CD14-positive monocyte (primary cell): ENCODE measurements at regions not wholly inside any gene's neighbourhood (a gene's known extent, or its start where the extent isn't known, plus 50 kb on each side); places are given as distances from the start of the nearest gene placed in this dataset.

ENCODE experiments used
- DNase-seq, 3 donors: peaks; one replicate each; pipeline ENCODE4 v3.0.0-alpha.2; 2011 to 2022
- H2AFZ ChIP-seq: 2 replicates; pipeline ENCODE4 v1.6.0; 2012; ENCODE audit warnings: mild to moderate bottlenecking, low read depth, low read length, inconsistent platforms; ENCODE audit not compliant: insufficient read depth, poor library complexity, severe bottlenecking
- H3K27ac ChIP-seq, 2 donors: 1 replicate in 1 of 2; 2 replicates in 1 of 2; pipeline ENCODE4 v1.5.1; 2012 to 2013; ENCODE audit warnings: low read length in 2 of 2, control low read depth in 1 of 2, inconsistent platforms in 1 of 2, low read depth in 1 of 2, mild to moderate bottlenecking in 1 of 2
- H3K27me3 ChIP-seq, 2 donors: one replicate each; pipeline versions ENCODE4 v1.6.0 to v1.6.1; 2011 to 2013; ENCODE audit warnings: low read length in 2 of 2; ENCODE audit not compliant: control insufficient read depth in 2 of 2, insufficient read depth in 2 of 2
- H3K36me3 ChIP-seq, 2 donors: replicated peaks in 1 of 2; 1 replicate in 1 of 2; 2 replicates in 1 of 2; pipeline versions ENCODE4 v1.5.1 to v1.6.1; 2012 to 2013; ENCODE audit warnings: low read length in 2 of 2, control low read depth in 1 of 2, inconsistent platforms in 1 of 2, mild to moderate bottlenecking in 1 of 2; ENCODE audit not compliant: insufficient read depth in 2 of 2, control insufficient read depth in 1 of 2
- H3K4me1 ChIP-seq, 2 donors: 1 replicate in 1 of 2; 2 replicates in 1 of 2; pipeline versions ENCODE4 v1.5.1 to v1.6.1; 2012 to 2013; ENCODE audit warnings: low read length in 2 of 2, control low read depth in 1 of 2, inconsistent platforms in 1 of 2, mild to moderate bottlenecking in 1 of 2, moderate library complexity in 1 of 2; ENCODE audit not compliant: insufficient read depth in 2 of 2, control insufficient read depth in 1 of 2
- H3K4me2 ChIP-seq: replicated peaks from 2 replicates; pipeline ENCODE3; 2012; ENCODE audit warnings: low read length, moderate library complexity, mild to moderate bottlenecking; ENCODE audit not compliant: poor library complexity, severe bottlenecking; ENCODE audit errors: extremely low read depth
- H3K4me3 ChIP-seq, 3 experiments: fragments of 200-600 bp in 1 of 3; sonication (generic) in 1 of 3; replicated peaks in 1 of 3; 1 replicate in 2 of 3; 2 replicates in 1 of 3; pipeline ENCODE4 v1.5.1; 2011 to 2013; ENCODE audit warnings: low read length in 3 of 3, mild to moderate bottlenecking in 3 of 3, control low read depth in 2 of 3, low read depth in 2 of 3, inconsistent platforms in 1 of 3, moderate library complexity in 1 of 3
- H3K79me2 ChIP-seq: 2 replicates; pipeline ENCODE4 v1.6.0; 2012; ENCODE audit warnings: mild to moderate bottlenecking, control low read depth, inconsistent platforms, low read length, moderate library complexity; ENCODE audit not compliant: insufficient read depth
- H3K9ac ChIP-seq: 2 replicates; pipeline ENCODE4 v1.6.0; 2017; ENCODE audit warnings: low read length, mild to moderate bottlenecking; ENCODE audit not compliant: insufficient read depth, poor library complexity, severe bottlenecking
- H3K9me3 ChIP-seq, 2 donors: replicated peaks in 1 of 2; 1 replicate in 1 of 2; 2 replicates in 1 of 2; pipeline versions ENCODE4 v1.5.1 to v1.6.1; 2012 to 2013; ENCODE audit warnings: low read length in 2 of 2, control low read depth in 1 of 2; ENCODE audit not compliant: control insufficient read depth in 1 of 2, insufficient read depth in 1 of 2
- H4K20me1 ChIP-seq: 2 replicates; pipeline ENCODE4 v1.6.0; 2012; ENCODE audit warnings: mild to moderate bottlenecking, low read length, control low read depth, moderate library complexity; ENCODE audit not compliant: insufficient read depth
- H3K27ac Mint-ChIP-seq, 7 donors: one replicate each; pipeline ENCODE4 v1.8.0; 2020; ENCODE audit warnings: mild to moderate bottlenecking in 7 of 7, mixed read lengths in 7 of 7, moderate library complexity in 6 of 7, inconsistent platforms in 2 of 7
- H3K27me3 Mint-ChIP-seq, 3 donors: one replicate each; pipeline ENCODE4 v1.8.0; 2021 to 2022; ENCODE audit warnings: low read depth in 3 of 3, mild to moderate bottlenecking in 3 of 3, mixed read lengths in 3 of 3, moderate library complexity in 3 of 3, inconsistent platforms in 1 of 3
- H3K36me3 Mint-ChIP-seq, 2 donors: one replicate each; pipeline ENCODE4 v1.8.0; 2020; ENCODE audit warnings: mixed read lengths in 2 of 2, inconsistent platforms in 1 of 2, mild to moderate bottlenecking in 1 of 2
- H3K4me1 Mint-ChIP-seq: one replicate; pipeline ENCODE4 v1.8.0; 2020; ENCODE audit warnings: mild to moderate bottlenecking, mixed read lengths
- H3K4me3 Mint-ChIP-seq, 2 donors: one replicate each; pipeline ENCODE4 v1.8.0; 2020; ENCODE audit warnings: mild to moderate bottlenecking in 2 of 2, mixed read lengths in 2 of 2, moderate library complexity in 1 of 2
- H3K9me3 Mint-ChIP-seq, 7 donors: one replicate each; pipeline ENCODE4 v1.8.0; 2020 to 2022; ENCODE audit warnings: mixed read lengths in 7 of 7, mild to moderate bottlenecking in 6 of 7, moderate library complexity in 6 of 7, inconsistent platforms in 2 of 7
- CTCF ChIP-seq: fragments of 200-600 bp; IDR thresholded peaks from one replicate; pipeline ENCODE4 v1.8.0; 2022; ENCODE audit warnings: antibody characterized with exemption, mild to moderate bottlenecking
- WGBS: methylation state at CpG from one replicate; pipeline ENCODE4 v1.1.5; 2013; ENCODE audit warnings: missing lambda C conversion rate; ENCODE audit not compliant: insufficient coverage; 5-methylcytosine and 5-hydroxymethylcytosine counted together
- intact Hi-C, 2 donors: fragments of 100-400 bp; cut with micrococcal nuclease; formaldehyde crosslinking; loops; one replicate each; pipeline versions ENCODE4 v1.15.0 to v1.15.1; 2023

GRCh38 chr5:93915142-93915553, 173.7 kb upstream of the POU5F2 start:
- no peaks in the 10 kb centered on the region for H3K27me3 ChIP-seq
- no peaks in the 10 kb centered on the region for H3K36me3 ChIP-seq
- no peaks in the 10 kb centered on the region for H3K79me2 ChIP-seq
- H3K9ac ChIP-seq = no peak overlapping the region
- intact Hi-C loops = loop anchor here (10.0 kb wide), 1 partner anchor 330 kb away; the partner anchor contains the start of genes NR2F1 (in 2 of the 2) and NR2F1-AS1 (in 2 of the 2)
- H3K36me3 Mint-ChIP-seq = peaks cover 0 to 1% of the 10 kb centered on the region in 2 donors
- no peaks in the 10 kb centered on the region for H3K9me3 ChIP-seq
- H3K27ac Mint-ChIP-seq = no peak overlapping the region
- no peaks in the 10 kb centered on the region for H4K20me1 ChIP-seq
- H2AFZ ChIP-seq = no peak overlapping the region
- no peak overlapping the region for H3K4me3 Mint-ChIP-seq
- peak; percentile 2 to 22 (median 10) for DNase-seq
- no peaks in the 10 kb centered on the region for H3K4me1 ChIP-seq
- TF ChIP-seq CTCF = peak; percentile 61
- no peak overlapping the region for H3K4me3 ChIP-seq
- no peaks in the 10 kb centered on the region for H3K4me1 Mint-ChIP-seq
- H3K4me2 ChIP-seq = no peak overlapping the region
- no peaks in the 10 kb centered on the region for H3K27me3 Mint-ChIP-seq
- H3K27ac ChIP-seq = no peak overlapping the region
- no peaks in the 10 kb centered on the region for H3K9me3 Mint-ChIP-seq

GRCh38 chr5:93911609-93912008, 170.2 kb upstream of the POU5F2 start:
- H3K4me2 ChIP-seq = no peak overlapping the region
- intact Hi-C loops = loop anchor here (10.0 kb wide), 1 partner anchor 327 kb away; the partner anchor contains the start of genes NR2F1 (in 2 of the 2) and NR2F1-AS1 (in 2 of the 2)

More at GRCh38 chr5:93911609-93912008, 170.2 kb upstream of the POU5F2 start:
- Histone ChIP-seq H3K9ac (no peak overlapping the region), H3K4me3 (no peak overlapping the region), H3K36me3 (no peaks in the 10 kb centered on the region), H3K9me3 (no peaks in the 10 kb centered on the region), H3K27ac (no peak overlapping the region), H4K20me1 (no peaks in the 10 kb centered on the region), H2AFZ (no peak overlapping the region), H3K4me1 (no peaks in the 10 kb centered on the region), H3K27me3 (no peaks in the 10 kb centered on the region), H3K79me2 (no peaks in the 10 kb centered on the region)
- Mint-ChIP-seq H3K27ac (no peak overlapping the region), H3K4me3 (no peak overlapping the region), H3K36me3 (peaks cover 0 to 1% of the 10 kb centered on the region in 2 donors), H3K4me1 (no peaks in the 10 kb centered on the region), H3K27me3 (no peaks in the 10 kb centered on the region), H3K9me3 (no peaks in the 10 kb centered on the region)
- WGBS = 100% methylated on average over 1 of the region's 2 CpGs
- no peak for DNase-seq
- TF ChIP-seq CTCF = no peak
